ENCODE measurements at regions not wholly inside any gene's neighbourhood (a gene's known extent, or its start where the extent isn't known, plus 50 kb on each side); places are given as distances from the start of the nearest gene placed in this dataset.

DNA sequence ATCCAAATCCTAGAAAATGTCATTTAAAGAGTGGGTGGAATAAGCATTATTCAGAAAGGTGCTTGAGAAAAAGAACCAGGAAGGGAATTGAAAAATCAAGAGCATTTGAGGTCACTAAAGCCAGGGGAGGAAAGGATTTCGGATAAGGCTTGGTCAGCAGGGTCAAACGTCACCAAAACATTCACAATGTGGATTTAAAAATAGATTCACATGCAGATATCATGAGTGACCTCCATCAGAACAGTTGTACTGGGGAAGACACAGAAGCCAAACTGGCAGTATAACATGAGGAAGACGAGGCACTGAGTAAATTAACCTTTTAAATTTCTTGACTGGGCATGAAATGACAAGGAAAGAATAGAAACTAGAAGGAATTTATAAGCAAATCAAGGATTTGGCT is 175.1 kb upstream of the CCDC196 start:
- TF ChIP-seq POLR2A (IDR thresholded peaks at IDR 0.05) (no peak), POLR2AphosphoS5 (IDR thresholded peaks at IDR 0.05) (no peak)
- TF ChIP-seq, protein P1, sequence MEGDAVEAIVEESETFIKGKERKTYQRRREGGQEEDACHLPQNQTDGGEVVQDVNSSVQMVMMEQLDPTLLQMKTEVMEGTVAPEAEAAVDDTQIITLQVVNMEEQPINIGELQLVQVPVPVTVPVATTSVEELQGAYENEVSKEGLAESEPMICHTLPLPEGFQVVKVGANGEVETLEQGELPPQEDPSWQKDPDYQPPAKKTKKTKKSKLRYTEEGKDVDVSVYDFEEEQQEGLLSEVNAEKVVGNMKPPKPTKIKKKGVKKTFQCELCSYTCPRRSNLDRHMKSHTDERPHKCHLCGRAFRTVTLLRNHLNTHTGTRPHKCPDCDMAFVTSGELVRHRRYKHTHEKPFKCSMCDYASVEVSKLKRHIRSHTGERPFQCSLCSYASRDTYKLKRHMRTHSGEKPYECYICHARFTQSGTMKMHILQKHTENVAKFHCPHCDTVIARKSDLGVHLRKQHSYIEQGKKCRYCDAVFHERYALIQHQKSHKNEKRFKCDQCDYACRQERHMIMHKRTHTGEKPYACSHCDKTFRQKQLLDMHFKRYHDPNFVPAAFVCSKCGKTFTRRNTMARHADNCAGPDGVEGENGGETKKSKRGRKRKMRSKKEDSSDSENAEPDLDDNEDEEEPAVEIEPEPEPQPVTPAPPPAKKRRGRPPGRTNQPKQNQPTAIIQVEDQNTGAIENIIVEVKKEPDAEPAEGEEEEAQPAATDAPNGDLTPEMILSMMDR (IDR thresholded peaks at IDR 0.05), result no peak
